Liver (tissue), 8 donors: ENCODE measurements at regions not wholly inside any gene's neighbourhood (a gene's known extent, or its start where the extent isn't known, plus 50 kb on each side); places are given as distances from the start of the nearest gene placed in this dataset.

Experiments used
- DNase-seq: peaks from one replicate; pipeline ENCODE4 v3.0.0-alpha.2; 2017; ENCODE audit warnings: low spot score
- H3K27ac ChIP-seq, 2 donors: one replicate each; pipeline ENCODE4 v1.7.0; 2013; ENCODE audit warnings: inconsistent platforms in 2 of 2, low read length in 2 of 2, control low read depth in 1 of 2, low read depth in 1 of 2, mild to moderate bottlenecking in 1 of 2
- H3K27me3 ChIP-seq, 4 donors: one replicate each; pipeline versions ENCODE4 v1.6.1 to v1.7.0; 2013; ENCODE audit warnings: low read length in 3 of 4, inconsistent platforms in 1 of 4, mild to moderate bottlenecking in 1 of 4, moderate library complexity in 1 of 4; ENCODE audit not compliant: control insufficient read depth in 4 of 4, insufficient read depth in 4 of 4
- H3K36me3 ChIP-seq, 4 donors: one replicate each; pipeline versions ENCODE4 v1.6.1 to v1.7.0; 2013; ENCODE audit warnings: low read length in 3 of 4, mild to moderate bottlenecking in 3 of 4, low read depth in 1 of 4, moderate library complexity in 1 of 4; ENCODE audit not compliant: control insufficient read depth in 4 of 4, insufficient read depth in 3 of 4
- H3K4me1 ChIP-seq, 4 donors: one replicate each; pipeline versions ENCODE4 v1.6.1 to v1.7.0; 2013; ENCODE audit warnings: low read length in 3 of 4, mild to moderate bottlenecking in 3 of 4, moderate library complexity in 1 of 4; ENCODE audit not compliant: control insufficient read depth in 4 of 4, insufficient read depth in 4 of 4
- H3K4me3 ChIP-seq, 3 donors: one replicate each; pipeline versions ENCODE4 v1.6.1 to v1.7.0; 2013; ENCODE audit warnings: low read length in 3 of 3, control low read depth in 1 of 3, low read depth in 1 of 3, mild to moderate bottlenecking in 1 of 3
- H3K9ac ChIP-seq, 2 donors: one replicate each; pipeline ENCODE4 v1.7.0; 2013; ENCODE audit warnings: low read length in 2 of 2, mild to moderate bottlenecking in 2 of 2, moderate library complexity in 2 of 2, control low read depth in 1 of 2, low read depth in 1 of 2
- H3K9me3 ChIP-seq, 4 donors: one replicate each; pipeline versions ENCODE4 v1.6.1 to v1.7.0; 2013; ENCODE audit warnings: low read length in 3 of 4; ENCODE audit not compliant: control insufficient read depth in 4 of 4
- EGR1 ChIP-seq, 2 donors: IDR thresholded peaks; 2 replicates each; pipeline ENCODE4 v1.6.1; 2016 to 2018; ENCODE audit warnings: antibody characterized with exemption in 2 of 2, low read depth in 2 of 2
- FOXA1 ChIP-seq: IDR thresholded peaks from 2 replicates; pipeline ENCODE4 v1.6.1; 2016; ENCODE audit warnings: antibody characterized with exemption
- FOXA2 ChIP-seq: IDR thresholded peaks from 2 replicates; pipeline ENCODE4 v1.6.1; 2016; ENCODE audit warnings: antibody characterized with exemption
- GABPA ChIP-seq, 2 donors: IDR thresholded peaks in 1 of 2; conservative IDR thresholded peaks in 1 of 2; 2 replicates each; pipeline ENCODE4 v1.6.1; 2016; ENCODE audit warnings: antibody characterized with exemption in 2 of 2, mild to moderate bottlenecking in 1 of 2, moderate library complexity in 1 of 2
- HNF4A ChIP-seq, 2 donors: conservative IDR thresholded peaks; 2 replicates each; pipeline ENCODE4 v1.6.1; 2016; ENCODE audit warnings: antibody characterized with exemption in 2 of 2, mild to moderate bottlenecking in 2 of 2
- HNF4G ChIP-seq: IDR thresholded peaks from 2 replicates; pipeline ENCODE4 v1.6.1; 2016; ENCODE audit warnings: antibody characterized with exemption
- JUND ChIP-seq, 2 donors: IDR thresholded peaks; 2 replicates each; pipeline ENCODE4 v1.6.1; 2016; ENCODE audit warnings: antibody characterized with exemption in 2 of 2
- NR2F2 ChIP-seq: IDR thresholded peaks from 2 replicates; pipeline ENCODE4 v1.6.1; 2016; ENCODE audit warnings: antibody characterized with exemption
- RAD21 ChIP-seq, 2 donors: IDR thresholded peaks; 2 replicates each; pipeline ENCODE4 v1.6.1; 2016; ENCODE audit warnings: antibody characterized with exemption in 2 of 2, mild to moderate bottlenecking in 2 of 2
- RXRA ChIP-seq, 2 donors: IDR thresholded peaks; 2 replicates each; pipeline ENCODE4 v1.6.1; 2017 to 2018; ENCODE audit warnings: antibody characterized with exemption in 2 of 2, mild to moderate bottlenecking in 1 of 2
- SP1 ChIP-seq: IDR thresholded peaks from 2 replicates; pipeline ENCODE4 v1.6.1; 2018; ENCODE audit warnings: antibody characterized with exemption, mild to moderate bottlenecking
- TAF1 ChIP-seq: conservative IDR thresholded peaks from 2 replicates; pipeline ENCODE4 v1.6.1; 2016; ENCODE audit warnings: antibody characterized with exemption, mild to moderate bottlenecking
- YY1 ChIP-seq: IDR thresholded peaks from 2 replicates; pipeline ENCODE4 v1.6.1; 2016; ENCODE audit warnings: antibody characterized with exemption, mild to moderate bottlenecking
- WGBS: extraction: QIAGEN DNeasy Blood & Tissue Kit; methylation state at CpG from one replicate; pipeline ENCODE4 v1.1.7; 2013; 5-methylcytosine and 5-hydroxymethylcytosine counted together
- TF ChIP-seq, protein P1 (sequence below): fragments of 150-350 bp; IDR thresholded peaks from 2 replicates; pipeline ENCODE4 v1.5.1; 2017; ENCODE audit warnings: improper control_type of control experiment, low read depth, low read length; ENCODE audit not compliant: missing input control
- TF ChIP-seq, protein P2 (sequence below): IDR thresholded peaks from 2 replicates; pipeline ENCODE4 v1.6.1; 2016; ENCODE audit warnings: antibody characterized with exemption
- TF ChIP-seq, protein P3 (sequence below): IDR thresholded peaks from 2 replicates; pipeline ENCODE4 v1.6.1; 2016; ENCODE audit warnings: antibody characterized with exemption, mild to moderate bottlenecking
- TF ChIP-seq, protein P4 (sequence below): IDR thresholded peaks from 2 replicates; pipeline ENCODE4 v1.6.1; 2016; ENCODE audit warnings: antibody characterized with exemption
- TF ChIP-seq, protein P5 (sequence below): IDR thresholded peaks from 2 replicates; pipeline ENCODE4 v1.6.1; 2016; ENCODE audit warnings: antibody characterized with exemption
- donor health status: healthy.
- donor health status: healthy.
- donor health status: healthy.
- donor health status: healthy.
- donor health status: healthy.

DNA sequence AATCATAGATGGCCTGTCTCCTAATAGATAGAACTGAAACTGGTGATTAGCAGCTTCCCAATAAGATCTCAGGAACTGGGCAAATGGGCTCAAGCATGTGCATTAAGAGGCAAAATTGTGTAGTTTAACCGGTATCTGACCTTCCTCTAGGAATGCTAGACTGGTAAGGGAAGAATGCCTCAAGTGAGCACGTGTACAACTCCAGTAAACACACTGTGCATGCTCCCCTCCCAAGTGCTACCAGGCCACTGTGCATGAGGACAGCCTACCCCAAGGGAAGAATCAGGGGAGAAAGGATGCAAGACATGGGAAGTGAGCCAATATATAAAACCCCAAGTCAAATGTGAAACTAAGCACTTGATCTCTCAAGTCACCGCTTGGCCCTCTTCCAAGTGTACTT lies 1157.4 kb upstream of the CDH18 start:
- Histone ChIP-seq H3K27ac (no peak overlapping the region), H3K36me3 (no peaks in the 10 kb centered on the region), H3K9ac (no peak overlapping the region), H3K27me3 (no peaks in the 10 kb centered on the region), H3K4me3 (no peak overlapping the region), H3K4me1 (no peaks in the 10 kb centered on the region), H3K9me3 (peaks cover 0 to 2% (median 0%) of the 10 kb centered on the region in 4 donors)
- no peak for DNase-seq
- WGBS, result 84% methylated on average over 3 of the region's 3 CpGs
- no peak for TF ChIP-seq EGR1 (IDR thresholded peaks at IDR 0.05; ENCODE audit: low read depth in 2 of 2)
- TF ChIP-seq NR2F2, result no peak

DNA sequence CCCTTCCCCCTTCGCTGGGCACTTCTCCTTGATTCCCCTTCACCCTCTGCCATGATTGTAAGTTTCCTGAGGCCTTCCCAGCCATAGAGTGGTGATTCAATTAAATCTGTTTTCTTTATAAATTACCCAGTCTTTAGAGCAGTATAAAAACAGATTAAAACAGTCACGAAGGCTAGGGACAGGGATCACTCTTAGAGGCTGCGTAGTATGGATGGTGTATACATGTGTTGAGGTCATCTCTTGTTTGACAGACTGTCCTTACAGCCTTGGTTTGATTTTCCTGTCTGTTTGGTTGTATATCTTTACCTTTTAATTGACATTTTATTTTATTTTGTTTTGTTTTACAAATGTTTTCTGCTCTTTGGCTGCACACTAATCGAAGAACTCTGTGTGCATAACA lies 1155.7 kb upstream of the CDH18 start:
- no peak for DNase-seq
- no peak for TF ChIP-seq YY1
- no peak for TF ChIP-seq FOXA2
- TF ChIP-seq, protein P1, sequence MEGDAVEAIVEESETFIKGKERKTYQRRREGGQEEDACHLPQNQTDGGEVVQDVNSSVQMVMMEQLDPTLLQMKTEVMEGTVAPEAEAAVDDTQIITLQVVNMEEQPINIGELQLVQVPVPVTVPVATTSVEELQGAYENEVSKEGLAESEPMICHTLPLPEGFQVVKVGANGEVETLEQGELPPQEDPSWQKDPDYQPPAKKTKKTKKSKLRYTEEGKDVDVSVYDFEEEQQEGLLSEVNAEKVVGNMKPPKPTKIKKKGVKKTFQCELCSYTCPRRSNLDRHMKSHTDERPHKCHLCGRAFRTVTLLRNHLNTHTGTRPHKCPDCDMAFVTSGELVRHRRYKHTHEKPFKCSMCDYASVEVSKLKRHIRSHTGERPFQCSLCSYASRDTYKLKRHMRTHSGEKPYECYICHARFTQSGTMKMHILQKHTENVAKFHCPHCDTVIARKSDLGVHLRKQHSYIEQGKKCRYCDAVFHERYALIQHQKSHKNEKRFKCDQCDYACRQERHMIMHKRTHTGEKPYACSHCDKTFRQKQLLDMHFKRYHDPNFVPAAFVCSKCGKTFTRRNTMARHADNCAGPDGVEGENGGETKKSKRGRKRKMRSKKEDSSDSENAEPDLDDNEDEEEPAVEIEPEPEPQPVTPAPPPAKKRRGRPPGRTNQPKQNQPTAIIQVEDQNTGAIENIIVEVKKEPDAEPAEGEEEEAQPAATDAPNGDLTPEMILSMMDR, result no peak
- no peak for TF ChIP-seq EGR1 (IDR thresholded peaks at IDR 0.05; ENCODE audit: low read depth in 2 of 2)
- no peak for TF ChIP-seq RXRA (IDR thresholded peaks at IDR 0.05)
- no peak for TF ChIP-seq HNF4A (conservative IDR thresholded peaks at IDR 0.05)
- TF ChIP-seq HNF4G, result no peak
- no peak for TF ChIP-seq SP1
- no peak for TF ChIP-seq TAF1
- TF ChIP-seq, protein P2, sequence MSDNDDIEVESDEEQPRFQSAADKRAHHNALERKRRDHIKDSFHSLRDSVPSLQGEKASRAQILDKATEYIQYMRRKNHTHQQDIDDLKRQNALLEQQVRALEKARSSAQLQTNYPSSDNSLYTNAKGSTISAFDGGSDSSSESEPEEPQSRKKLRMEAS, result no peak
- TF ChIP-seq GABPA (IDR thresholded peaks at IDR 0.05 in 1 of 2, conservative IDR thresholded peaks at IDR 0.05 in 1 of 2), result no peak
- TF ChIP-seq, protein P3, sequence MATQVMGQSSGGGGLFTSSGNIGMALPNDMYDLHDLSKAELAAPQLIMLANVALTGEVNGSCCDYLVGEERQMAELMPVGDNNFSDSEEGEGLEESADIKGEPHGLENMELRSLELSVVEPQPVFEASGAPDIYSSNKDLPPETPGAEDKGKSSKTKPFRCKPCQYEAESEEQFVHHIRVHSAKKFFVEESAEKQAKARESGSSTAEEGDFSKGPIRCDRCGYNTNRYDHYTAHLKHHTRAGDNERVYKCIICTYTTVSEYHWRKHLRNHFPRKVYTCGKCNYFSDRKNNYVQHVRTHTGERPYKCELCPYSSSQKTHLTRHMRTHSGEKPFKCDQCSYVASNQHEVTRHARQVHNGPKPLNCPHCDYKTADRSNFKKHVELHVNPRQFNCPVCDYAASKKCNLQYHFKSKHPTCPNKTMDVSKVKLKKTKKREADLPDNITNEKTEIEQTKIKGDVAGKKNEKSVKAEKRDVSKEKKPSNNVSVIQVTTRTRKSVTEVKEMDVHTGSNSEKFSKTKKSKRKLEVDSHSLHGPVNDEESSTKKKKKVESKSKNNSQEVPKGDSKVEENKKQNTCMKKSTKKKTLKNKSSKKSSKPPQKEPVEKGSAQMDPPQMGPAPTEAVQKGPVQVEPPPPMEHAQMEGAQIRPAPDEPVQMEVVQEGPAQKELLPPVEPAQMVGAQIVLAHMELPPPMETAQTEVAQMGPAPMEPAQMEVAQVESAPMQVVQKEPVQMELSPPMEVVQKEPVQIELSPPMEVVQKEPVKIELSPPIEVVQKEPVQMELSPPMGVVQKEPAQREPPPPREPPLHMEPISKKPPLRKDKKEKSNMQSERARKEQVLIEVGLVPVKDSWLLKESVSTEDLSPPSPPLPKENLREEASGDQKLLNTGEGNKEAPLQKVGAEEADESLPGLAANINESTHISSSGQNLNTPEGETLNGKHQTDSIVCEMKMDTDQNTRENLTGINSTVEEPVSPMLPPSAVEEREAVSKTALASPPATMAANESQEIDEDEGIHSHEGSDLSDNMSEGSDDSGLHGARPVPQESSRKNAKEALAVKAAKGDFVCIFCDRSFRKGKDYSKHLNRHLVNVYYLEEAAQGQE, result no peak
- TF ChIP-seq FOXA1, result no peak
- TF ChIP-seq, protein P4, sequence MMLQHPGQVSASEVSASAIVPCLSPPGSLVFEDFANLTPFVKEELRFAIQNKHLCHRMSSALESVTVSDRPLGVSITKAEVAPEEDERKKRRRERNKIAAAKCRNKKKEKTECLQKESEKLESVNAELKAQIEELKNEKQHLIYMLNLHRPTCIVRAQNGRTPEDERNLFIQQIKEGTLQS, result no peak
- TF ChIP-seq RAD21 (IDR thresholded peaks at IDR 0.05), result no peak
- no peak for TF ChIP-seq JUND (IDR thresholded peaks at IDR 0.05)
- TF ChIP-seq, protein P5, sequence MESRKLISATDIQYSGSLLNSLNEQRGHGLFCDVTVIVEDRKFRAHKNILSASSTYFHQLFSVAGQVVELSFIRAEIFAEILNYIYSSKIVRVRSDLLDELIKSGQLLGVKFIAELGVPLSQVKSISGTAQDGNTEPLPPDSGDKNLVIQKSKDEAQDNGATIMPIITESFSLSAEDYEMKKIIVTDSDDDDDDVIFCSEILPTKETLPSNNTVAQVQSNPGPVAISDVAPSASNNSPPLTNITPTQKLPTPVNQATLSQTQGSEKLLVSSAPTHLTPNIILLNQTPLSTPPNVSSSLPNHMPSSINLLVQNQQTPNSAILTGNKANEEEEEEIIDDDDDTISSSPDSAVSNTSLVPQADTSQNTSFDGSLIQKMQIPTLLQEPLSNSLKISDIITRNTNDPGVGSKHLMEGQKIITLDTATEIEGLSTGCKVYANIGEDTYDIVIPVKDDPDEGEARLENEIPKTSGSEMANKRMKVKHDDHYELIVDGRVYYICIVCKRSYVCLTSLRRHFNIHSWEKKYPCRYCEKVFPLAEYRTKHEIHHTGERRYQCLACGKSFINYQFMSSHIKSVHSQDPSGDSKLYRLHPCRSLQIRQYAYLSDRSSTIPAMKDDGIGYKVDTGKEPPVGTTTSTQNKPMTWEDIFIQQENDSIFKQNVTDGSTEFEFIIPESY, result no peak
- TF ChIP-seq NR2F2, result no peak
- WGBS, result 88% methylated on average over 4 of the region's 4 CpGs

More for the DNA sequence above, 1155.7 kb upstream of the CDH18 start:
- no peak overlapping the region for H3K4me3 ChIP-seq
- no peaks in the 10 kb centered on the region for H3K36me3 ChIP-seq
- H3K4me1 ChIP-seq, result no peaks in the 10 kb centered on the region
- peaks cover 0 to 2% (median 0%) of the 10 kb centered on the region in 4 donors for H3K9me3 ChIP-seq
- H3K27me3 ChIP-seq, result no peaks in the 10 kb centered on the region
- no peak overlapping the region for H3K9ac ChIP-seq
- H3K27ac ChIP-seq, result no peak overlapping the region
